K562 (cell line): ENCODE measurements at regions not wholly inside any gene's neighbourhood (a gene's known extent, or its start where the extent isn't known, plus 50 kb on each side); places are given as distances from the start of the nearest gene placed in this dataset.

Experiments
- CUX1 ChIP-seq: fragments of 200-800 bp; sonication (Bioruptor generic); IDR thresholded peaks from 2 replicates; pipeline ENCODE4 v1.6.1; 2016; ENCODE audit warnings: missing genetic modification characterization, missing compliant biosample characterization
- HNRNPLL ChIP-seq: fragments of 200-400 bp; formaldehyde crosslinking; IDR thresholded peaks from 2 replicates; pipeline ENCODE4 v1.6.1; 2017; ENCODE audit warnings: low read length, low read depth, mild to moderate bottlenecking; ENCODE audit not compliant: poor library complexity, severe bottlenecking
- PKNOX1 ChIP-seq: fragments of 450-650 bp; IDR thresholded peaks from 2 replicates; pipeline ENCODE4 v1.6.1; 2016
- RREB1 ChIP-seq: fragments of 250-450 bp; sonication (Bioruptor Pico); IDR thresholded peaks from 2 replicates; pipeline ENCODE4 v1.4.0; 2020
- TARDBP ChIP-seq: fragments of 450-650 bp; IDR thresholded peaks from 2 replicates; pipeline ENCODE4 v1.6.1; 2016
- ZNF239 ChIP-seq: fragments of 250-450 bp; sonication (Bioruptor Pico); IDR thresholded peaks from 2 replicates; pipeline ENCODE4 v1.4.0; 2020; ENCODE audit warnings: mild to moderate bottlenecking
- ZNF407 ChIP-seq: fragments of 450-650 bp; IDR thresholded peaks from 2 replicates; pipeline ENCODE4 v1.6.1; 2016; ENCODE audit warnings: low read depth

GRCh38 chr10:2543974-2544373 is 523.4 kb upstream of the PFKP start (continued):
- TF ChIP-seq CUX1 (no peak), ZNF239 (CRISPR knock-in tag) (no peak), RREB1 (no peak), ZNF407 (no peak), HNRNPLL (no peak), PKNOX1 (no peak), TARDBP (no peak)
